ENCODE measurements at regions not wholly inside any gene's neighbourhood (a gene's known extent, or its start where the extent isn't known, plus 50 kb on each side); places are given as distances from the start of the nearest gene placed in this dataset.

DNA sequence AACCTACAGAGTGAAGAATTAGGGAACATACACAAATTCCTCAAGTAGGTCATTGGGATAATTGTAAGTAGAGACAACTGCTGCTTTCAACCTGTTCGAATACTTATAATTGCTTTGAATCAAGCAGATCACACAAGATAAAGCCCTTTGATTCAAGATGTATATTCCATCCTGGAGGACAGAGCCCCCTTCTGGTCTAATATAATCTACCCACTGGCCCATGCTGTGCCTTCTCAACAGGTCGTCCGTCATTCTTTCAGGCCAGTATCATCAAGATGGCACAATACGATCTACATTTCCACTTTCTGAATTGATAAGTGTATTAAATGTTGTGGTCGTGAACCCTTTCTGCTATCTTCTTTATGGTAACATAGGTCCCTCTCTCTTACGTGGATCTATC lies 387.0 kb upstream of the CDH19 start:
- Histone ChIP-seq H3K36me3 (ENCODE audit: control insufficient read depth, insufficient read depth, low read length) (no peaks in the 10 kb centered on the region), H3K4me3 (ENCODE audit: extremely low read depth, insufficient read depth, low read length, poor library complexity, severe bottlenecking) (no peak overlapping the region), H3K27ac (ENCODE audit: low read depth, low read length, severe bottlenecking) (no peak overlapping the region), H3K9me3 (ENCODE audit: control insufficient read depth, low read length) (no peaks in the 10 kb centered on the region), H3K4me1 (ENCODE audit: control insufficient read depth, insufficient read depth, low read length, poor library complexity, severe bottlenecking) (peaks cover 3% of the 10 kb centered on the region)
- 93 to 100% methylated on average over 1 to 3 of the region's 6 CpGs for whole genome bisulfite sequencing, 2 experiments (ENCODE audit: insufficient coverage in 2 of 2)

DNA sequence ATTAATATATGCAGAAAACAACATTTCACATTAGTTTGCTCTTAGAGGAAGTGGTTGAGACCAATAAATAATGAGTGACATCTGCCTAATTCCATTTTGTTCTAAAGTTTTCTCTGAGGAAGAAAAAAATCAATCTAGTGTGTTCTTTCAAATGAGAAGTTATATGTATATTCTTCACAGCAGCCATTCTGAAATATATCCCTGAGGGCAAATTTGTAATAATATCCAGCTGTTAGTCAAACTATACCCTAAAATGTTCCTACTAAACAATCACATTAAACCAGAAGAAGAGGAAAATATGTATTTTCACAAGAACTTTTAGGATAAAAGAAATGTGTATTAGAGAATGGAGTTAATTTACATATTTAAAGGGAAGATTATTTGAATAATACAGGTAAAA lies 375.1 kb upstream of the CDH19 start:
- Histone ChIP-seq H3K36me3 (ENCODE audit: control insufficient read depth, insufficient read depth, low read length) (no peaks in the 10 kb centered on the region), H3K4me1 (ENCODE audit: control insufficient read depth, insufficient read depth, low read length, poor library complexity, severe bottlenecking) (no peaks in the 10 kb centered on the region), H3K9me3 (ENCODE audit: control insufficient read depth, low read length) (no peaks in the 10 kb centered on the region), H3K4me3 (ENCODE audit: extremely low read depth, insufficient read depth, low read length, poor library complexity, severe bottlenecking) (no peak overlapping the region), H3K27ac (ENCODE audit: low read depth, low read length, severe bottlenecking) (no peak overlapping the region)

DNA sequence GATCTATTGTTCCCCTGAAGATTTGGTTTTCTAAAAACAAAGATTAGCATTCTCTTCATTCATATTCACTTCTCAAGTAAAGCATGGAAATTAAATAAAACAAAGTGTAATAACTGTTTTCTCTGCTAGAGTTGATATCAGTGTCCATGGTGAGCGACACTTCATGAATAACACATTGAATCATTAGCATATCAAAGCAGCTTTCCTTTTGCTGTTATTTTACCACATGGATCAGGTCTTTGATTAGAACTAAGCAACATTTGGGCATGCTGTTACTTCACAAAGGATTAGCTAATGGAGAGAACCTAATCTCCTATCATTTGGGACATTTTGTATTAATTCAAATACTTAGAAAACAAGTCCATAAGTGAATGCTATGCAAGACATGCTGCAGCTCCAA lies 368.8 kb upstream of the CDH19 start:
- WGBS, 2 experiments (ENCODE audit: insufficient coverage in 2 of 2) = no CpG with 5 or more reads among the region's 1 CpG
- no peak overlapping the region for H3K27ac ChIP-seq (ENCODE audit: low read depth, low read length, severe bottlenecking)
- H3K36me3 ChIP-seq (ENCODE audit: control insufficient read depth, insufficient read depth, low read length) = no peaks in the 10 kb centered on the region
- no peaks in the 10 kb centered on the region for H3K9me3 ChIP-seq (ENCODE audit: control insufficient read depth, low read length)
- no peaks in the 10 kb centered on the region for H3K4me1 ChIP-seq (ENCODE audit: control insufficient read depth, insufficient read depth, low read length, poor library complexity, severe bottlenecking)
- no peak overlapping the region for H3K4me3 ChIP-seq (ENCODE audit: extremely low read depth, insufficient read depth, low read length, poor library complexity, severe bottlenecking)

DNA sequence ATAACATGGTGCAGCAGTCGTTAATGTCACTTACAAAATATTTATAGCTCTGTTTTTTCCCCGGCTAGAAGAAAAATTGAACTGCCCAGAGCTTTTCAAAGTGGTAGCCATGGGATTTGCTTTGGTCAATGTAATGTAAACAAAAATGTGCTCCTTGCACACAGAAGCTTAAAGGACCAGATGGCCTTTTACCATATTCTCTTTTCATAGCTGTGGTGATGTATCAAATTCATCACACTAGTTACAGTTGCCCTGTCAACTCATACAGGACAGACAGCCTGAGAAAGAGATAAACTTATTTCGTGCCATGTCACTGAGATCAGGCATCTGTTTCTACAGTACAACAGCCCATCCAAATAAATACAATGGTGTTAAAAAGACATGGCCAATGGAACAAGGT lies 368.1 kb upstream of the CDH19 start:
- no peaks in the 10 kb centered on the region for H3K4me1 ChIP-seq (ENCODE audit: control insufficient read depth, insufficient read depth, low read length, poor library complexity, severe bottlenecking)
- H3K4me3 ChIP-seq (ENCODE audit: extremely low read depth, insufficient read depth, low read length, poor library complexity, severe bottlenecking) = no peak overlapping the region
- no peaks in the 10 kb centered on the region for H3K9me3 ChIP-seq (ENCODE audit: control insufficient read depth, low read length)
- 100% methylated on average over 1 of the region's 3 CpGs; no CpG with 5 or more reads in 1 of the 2 experiments for WGBS, 2 experiments (ENCODE audit: insufficient coverage in 2 of 2)
- no peak overlapping the region for H3K27ac ChIP-seq (ENCODE audit: low read depth, low read length, severe bottlenecking)
- H3K36me3 ChIP-seq (ENCODE audit: control insufficient read depth, insufficient read depth, low read length) = no peaks in the 10 kb centered on the region

DNA sequence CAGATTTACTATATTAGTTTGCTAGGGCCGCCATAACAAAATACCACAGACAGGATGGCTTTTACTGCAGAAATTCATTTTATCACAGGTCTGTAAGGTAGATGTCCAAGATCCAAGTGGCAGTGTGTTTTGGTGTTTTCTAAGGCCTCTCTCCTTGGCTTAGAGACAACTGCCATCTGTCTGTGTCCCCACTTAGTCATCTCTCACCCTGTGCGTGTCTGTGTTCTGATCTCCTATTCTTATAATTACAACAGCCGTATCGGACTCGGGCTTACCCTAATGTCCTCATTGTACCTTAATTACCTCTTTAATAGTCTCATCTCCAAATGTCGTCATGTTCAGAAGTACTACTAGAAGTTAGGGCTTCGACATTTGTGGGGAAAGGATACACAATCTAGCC lies 362.3 kb upstream of the CDH19 start:
- no peaks in the 10 kb centered on the region for H3K4me1 ChIP-seq (ENCODE audit: control insufficient read depth, insufficient read depth, low read length, poor library complexity, severe bottlenecking)
- WGBS, 2 experiments (ENCODE audit: insufficient coverage in 2 of 2) = 87% methylated on average over 3 to 4 of the region's 7 CpGs
- no peak overlapping the region for H3K4me3 ChIP-seq (ENCODE audit: extremely low read depth, insufficient read depth, low read length, poor library complexity, severe bottlenecking)
- no peaks in the 10 kb centered on the region for H3K36me3 ChIP-seq (ENCODE audit: control insufficient read depth, insufficient read depth, low read length)
- no peak overlapping the region for H3K27ac ChIP-seq (ENCODE audit: low read depth, low read length, severe bottlenecking)
- no peaks in the 10 kb centered on the region for H3K9me3 ChIP-seq (ENCODE audit: control insufficient read depth, low read length)

DNA sequence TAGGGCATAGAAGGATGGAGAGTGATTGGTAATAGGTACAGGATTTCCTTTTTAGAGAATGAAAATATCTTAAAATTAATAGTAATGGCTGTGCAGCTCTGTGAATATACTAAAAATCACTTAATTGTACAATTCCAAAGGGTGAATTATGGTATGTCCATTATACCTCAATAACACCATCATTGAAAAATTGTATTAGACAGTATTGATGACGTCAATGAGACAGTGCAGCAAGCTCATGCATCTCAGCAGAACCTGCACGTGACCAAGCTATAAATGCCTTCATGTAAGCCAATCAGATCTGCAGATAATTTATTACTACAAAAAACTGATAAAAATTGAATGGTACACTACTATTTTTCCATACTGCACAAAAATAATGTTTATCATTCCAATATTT lies 354.4 kb upstream of the CDH19 start:
- peaks cover 3% of the 10 kb centered on the region for H3K4me1 ChIP-seq (ENCODE audit: control insufficient read depth, insufficient read depth, low read length, poor library complexity, severe bottlenecking)
- WGBS, 2 experiments (ENCODE audit: insufficient coverage in 2 of 2) = no CpG with 5 or more reads among the region's 2 CpGs
- H3K4me3 ChIP-seq (ENCODE audit: extremely low read depth, insufficient read depth, low read length, poor library complexity, severe bottlenecking) = no peak overlapping the region
- no peaks in the 10 kb centered on the region for H3K9me3 ChIP-seq (ENCODE audit: control insufficient read depth, low read length)
- H3K27ac ChIP-seq (ENCODE audit: low read depth, low read length, severe bottlenecking) = no peak overlapping the region
- no peaks in the 10 kb centered on the region for H3K36me3 ChIP-seq (ENCODE audit: control insufficient read depth, insufficient read depth, low read length)

DNA sequence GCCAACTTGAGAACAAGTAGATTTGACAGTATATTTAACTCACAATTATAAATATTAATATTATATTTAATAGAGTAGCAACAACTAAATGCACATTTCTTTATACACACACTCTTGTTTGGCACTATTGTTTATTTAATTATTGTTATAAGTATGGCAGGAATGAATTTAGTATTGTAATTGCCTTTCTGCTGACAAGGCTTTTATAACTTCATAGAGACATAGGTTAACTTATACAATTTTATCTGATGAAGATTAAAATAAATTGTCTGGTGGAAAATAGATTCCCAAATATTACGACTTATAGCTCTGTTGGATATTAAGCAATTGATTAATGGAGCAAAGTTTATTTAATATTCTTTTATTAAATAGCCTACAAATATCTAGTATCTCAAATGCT lies 347.9 kb upstream of the CDH19 start:
- Histone ChIP-seq H3K4me3 (ENCODE audit: extremely low read depth, insufficient read depth, low read length, poor library complexity, severe bottlenecking) (no peak overlapping the region), H3K27ac (ENCODE audit: low read depth, low read length, severe bottlenecking) (no peak overlapping the region), H3K36me3 (ENCODE audit: control insufficient read depth, insufficient read depth, low read length) (no peaks in the 10 kb centered on the region), H3K9me3 (ENCODE audit: control insufficient read depth, low read length) (no peaks in the 10 kb centered on the region), H3K4me1 (ENCODE audit: control insufficient read depth, insufficient read depth, low read length, poor library complexity, severe bottlenecking) (peaks cover 3% of the 10 kb centered on the region)
- no CpG with 5 or more reads among the region's 1 CpG for WGBS, 2 experiments (ENCODE audit: insufficient coverage in 2 of 2)

DNA sequence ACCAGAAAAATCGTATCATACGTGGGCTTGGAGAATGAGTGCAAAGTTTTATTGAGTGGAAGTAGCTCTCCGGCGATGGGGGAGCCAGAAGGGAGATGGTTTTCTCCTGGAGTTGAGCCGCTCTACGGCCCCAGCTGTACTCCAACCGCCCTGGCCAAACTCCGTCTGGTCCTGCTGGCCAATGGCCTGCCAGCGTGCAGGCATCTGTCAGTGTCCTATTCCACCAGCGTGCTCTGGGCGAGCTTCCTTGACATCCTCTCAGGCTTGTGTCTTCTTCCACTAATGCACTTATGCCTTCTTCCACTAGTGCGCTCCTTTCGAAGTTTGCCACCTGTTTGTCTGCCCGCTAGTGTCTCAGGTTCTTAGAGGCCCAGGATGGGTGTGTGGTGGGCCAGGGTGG lies 345.5 kb upstream of the CDH19 start:
- Histone ChIP-seq H3K9me3 (ENCODE audit: control insufficient read depth, low read length) (no peaks in the 10 kb centered on the region), H3K4me1 (ENCODE audit: control insufficient read depth, insufficient read depth, low read length, poor library complexity, severe bottlenecking) (no peaks in the 10 kb centered on the region), H3K36me3 (ENCODE audit: control insufficient read depth, insufficient read depth, low read length) (no peaks in the 10 kb centered on the region), H3K4me3 (ENCODE audit: extremely low read depth, insufficient read depth, low read length, poor library complexity, severe bottlenecking) (no peak overlapping the region), H3K27ac (ENCODE audit: low read depth, low read length, severe bottlenecking) (no peak overlapping the region)
- WGBS, 2 experiments (ENCODE audit: insufficient coverage in 2 of 2) = 92% methylated on average over 11 to 14 of the region's 14 CpGs

DNA sequence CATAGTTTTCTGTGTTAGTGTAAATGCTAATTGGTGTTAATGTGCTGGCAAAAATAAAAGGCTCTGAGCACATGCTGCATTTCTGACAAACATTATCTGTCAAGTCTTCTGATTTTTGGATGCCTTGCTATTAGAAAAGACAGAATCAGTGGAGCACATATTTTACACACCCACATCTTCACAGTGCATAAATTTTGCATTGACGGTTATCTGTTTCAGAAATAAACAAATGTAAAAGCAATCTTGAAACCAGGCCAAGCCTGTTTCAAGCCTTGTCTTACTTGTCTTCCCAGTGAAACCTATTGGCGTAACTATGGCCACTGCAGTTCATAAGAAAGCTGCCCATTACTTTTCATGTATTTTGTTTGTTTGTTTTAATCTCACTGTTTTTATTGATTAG lies 333.7 kb upstream of the CDH19 start:
- peaks cover 13% of the 10 kb centered on the region for H3K9me3 ChIP-seq (ENCODE audit: control insufficient read depth, low read length)
- WGBS, 2 experiments (ENCODE audit: insufficient coverage in 2 of 2) = 83 to 100% methylated on average over 1 of the region's 2 CpGs
- H3K4me3 ChIP-seq (ENCODE audit: extremely low read depth, insufficient read depth, low read length, poor library complexity, severe bottlenecking) = no peak overlapping the region
- H3K27ac ChIP-seq (ENCODE audit: low read depth, low read length, severe bottlenecking) = no peak overlapping the region
- no peaks in the 10 kb centered on the region for H3K4me1 ChIP-seq (ENCODE audit: control insufficient read depth, insufficient read depth, low read length, poor library complexity, severe bottlenecking)
- H3K36me3 ChIP-seq (ENCODE audit: control insufficient read depth, insufficient read depth, low read length) = no peaks in the 10 kb centered on the region

DNA sequence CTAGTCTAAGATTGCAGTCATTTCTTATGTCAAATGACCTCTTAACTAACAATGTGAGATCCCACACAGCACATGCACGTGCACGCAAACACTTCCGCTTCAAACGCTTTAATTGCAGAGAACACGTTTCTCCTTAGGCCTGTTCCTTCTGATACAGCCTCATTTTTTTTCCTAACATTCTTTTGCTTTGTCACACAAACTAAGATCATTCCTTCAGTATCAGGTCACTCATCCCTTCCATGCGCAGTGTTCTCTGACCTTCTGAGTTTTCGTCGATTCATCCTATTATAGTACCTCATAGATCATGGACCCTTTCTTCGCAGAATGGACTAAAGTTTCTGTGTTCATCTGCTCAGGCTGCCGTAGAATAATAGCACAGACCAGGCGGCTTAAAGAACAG lies 327.1 kb upstream of the CDH19 start:
- no peak overlapping the region for H3K27ac ChIP-seq (ENCODE audit: low read depth, low read length, severe bottlenecking)
- WGBS, 2 experiments (ENCODE audit: insufficient coverage in 2 of 2) = 87% methylated on average over 11 of the region's 11 CpGs
- no peaks in the 10 kb centered on the region for H3K36me3 ChIP-seq (ENCODE audit: control insufficient read depth, insufficient read depth, low read length)
- H3K4me1 ChIP-seq (ENCODE audit: control insufficient read depth, insufficient read depth, low read length, poor library complexity, severe bottlenecking) = no peaks in the 10 kb centered on the region
- H3K9me3 ChIP-seq (ENCODE audit: control insufficient read depth, low read length) = no peaks in the 10 kb centered on the region
- H3K4me3 ChIP-seq (ENCODE audit: extremely low read depth, insufficient read depth, low read length, poor library complexity, severe bottlenecking) = no peak overlapping the region

DNA sequence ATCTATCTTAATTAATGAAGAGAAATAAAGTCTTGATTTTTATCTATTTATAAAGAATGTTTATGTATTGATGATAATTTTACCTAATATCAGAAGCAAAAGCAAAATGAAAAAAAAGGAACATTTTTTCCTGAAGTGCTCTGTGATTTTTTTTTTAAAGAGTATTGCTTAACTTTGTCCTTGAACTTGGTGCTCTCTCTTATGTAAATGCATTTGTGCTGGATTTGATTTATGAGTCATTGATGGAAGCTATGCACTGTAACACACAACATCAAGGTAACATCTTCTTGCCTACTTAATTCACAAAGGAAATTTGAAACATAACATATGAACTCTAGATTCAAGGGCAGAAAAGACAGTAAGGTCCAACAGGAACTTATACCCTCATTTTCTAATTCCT lies 312.9 kb upstream of the CDH19 start:
- H3K4me1 ChIP-seq (ENCODE audit: control insufficient read depth, insufficient read depth, low read length, poor library complexity, severe bottlenecking) = no peaks in the 10 kb centered on the region
- no peak overlapping the region for H3K4me3 ChIP-seq (ENCODE audit: extremely low read depth, insufficient read depth, low read length, poor library complexity, severe bottlenecking)
- H3K27ac ChIP-seq (ENCODE audit: low read depth, low read length, severe bottlenecking) = no peak overlapping the region
- H3K36me3 ChIP-seq (ENCODE audit: control insufficient read depth, insufficient read depth, low read length) = no peaks in the 10 kb centered on the region
- no peaks in the 10 kb centered on the region for H3K9me3 ChIP-seq (ENCODE audit: control insufficient read depth, low read length)

DNA sequence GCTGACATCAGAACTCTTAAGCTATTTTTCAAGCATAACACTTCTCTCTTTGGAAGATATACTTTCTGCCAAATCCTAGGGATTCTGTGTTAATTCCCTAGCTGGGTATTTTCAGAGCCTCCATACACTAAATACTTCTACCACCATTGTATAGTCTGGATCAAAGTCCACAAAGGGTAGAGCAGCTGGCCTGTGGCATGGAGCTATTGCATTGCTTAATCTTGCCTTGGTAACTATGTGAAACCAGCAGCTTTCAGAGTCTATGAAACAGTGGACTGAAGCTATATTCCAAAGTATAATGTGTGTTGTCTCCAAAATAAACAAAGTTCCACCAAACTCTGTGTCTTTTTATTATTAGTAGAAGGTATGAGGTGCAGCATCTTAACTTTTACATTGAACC lies 296.9 kb upstream of the CDH19 start:
- no peak overlapping the region for H3K27ac ChIP-seq (ENCODE audit: low read depth, low read length, severe bottlenecking)
- H3K9me3 ChIP-seq (ENCODE audit: control insufficient read depth, low read length) = no peaks in the 10 kb centered on the region
- H3K4me1 ChIP-seq (ENCODE audit: control insufficient read depth, insufficient read depth, low read length, poor library complexity, severe bottlenecking) = no peaks in the 10 kb centered on the region
- H3K4me3 ChIP-seq (ENCODE audit: extremely low read depth, insufficient read depth, low read length, poor library complexity, severe bottlenecking) = no peak overlapping the region
- H3K36me3 ChIP-seq (ENCODE audit: control insufficient read depth, insufficient read depth, low read length) = no peaks in the 10 kb centered on the region
